AG09319 (cell line): ENCODE measurements at regions not wholly inside any gene's neighbourhood (a gene's known extent, or its start where the extent isn't known, plus 50 kb on each side); places are given as distances from the start of the nearest gene placed in this dataset.

Experiments
- DNase-seq: peaks from one replicate; pipeline ENCODE4 v3.0.0-alpha.2; 2010; ENCODE audit warnings: low read depth; ENCODE audit errors: extremely low read depth
- TF ChIP-seq, protein P1 (sequence below): IDR thresholded peaks from 2 replicates; pipeline ENCODE4 v1.5.1; 2011; ENCODE audit warnings: low read depth, mild to moderate bottlenecking, inconsistent platforms, low read length, moderate library complexity

DNA sequence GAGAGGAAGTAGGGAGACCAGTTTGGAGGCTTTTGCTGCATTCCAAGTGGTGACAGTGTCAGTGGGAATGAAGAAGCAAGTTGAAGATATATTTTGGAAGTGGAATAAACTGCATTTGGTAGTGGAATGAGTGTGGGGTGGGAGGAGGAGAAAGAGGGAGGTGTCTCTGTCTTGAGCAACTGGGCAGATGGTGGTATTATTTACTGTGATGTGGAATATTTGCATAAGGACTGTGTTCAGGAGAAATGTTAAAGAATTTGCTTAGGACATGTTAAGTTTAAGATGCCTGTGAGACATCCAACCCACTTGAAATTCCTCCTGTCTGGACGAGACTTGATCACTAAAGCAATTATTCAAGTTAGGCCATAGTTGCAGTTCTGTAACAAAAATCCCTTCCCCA, 448.9 kb upstream of the AMOT start:
- TF ChIP-seq, protein P1, sequence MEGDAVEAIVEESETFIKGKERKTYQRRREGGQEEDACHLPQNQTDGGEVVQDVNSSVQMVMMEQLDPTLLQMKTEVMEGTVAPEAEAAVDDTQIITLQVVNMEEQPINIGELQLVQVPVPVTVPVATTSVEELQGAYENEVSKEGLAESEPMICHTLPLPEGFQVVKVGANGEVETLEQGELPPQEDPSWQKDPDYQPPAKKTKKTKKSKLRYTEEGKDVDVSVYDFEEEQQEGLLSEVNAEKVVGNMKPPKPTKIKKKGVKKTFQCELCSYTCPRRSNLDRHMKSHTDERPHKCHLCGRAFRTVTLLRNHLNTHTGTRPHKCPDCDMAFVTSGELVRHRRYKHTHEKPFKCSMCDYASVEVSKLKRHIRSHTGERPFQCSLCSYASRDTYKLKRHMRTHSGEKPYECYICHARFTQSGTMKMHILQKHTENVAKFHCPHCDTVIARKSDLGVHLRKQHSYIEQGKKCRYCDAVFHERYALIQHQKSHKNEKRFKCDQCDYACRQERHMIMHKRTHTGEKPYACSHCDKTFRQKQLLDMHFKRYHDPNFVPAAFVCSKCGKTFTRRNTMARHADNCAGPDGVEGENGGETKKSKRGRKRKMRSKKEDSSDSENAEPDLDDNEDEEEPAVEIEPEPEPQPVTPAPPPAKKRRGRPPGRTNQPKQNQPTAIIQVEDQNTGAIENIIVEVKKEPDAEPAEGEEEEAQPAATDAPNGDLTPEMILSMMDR = no peak

DNA sequence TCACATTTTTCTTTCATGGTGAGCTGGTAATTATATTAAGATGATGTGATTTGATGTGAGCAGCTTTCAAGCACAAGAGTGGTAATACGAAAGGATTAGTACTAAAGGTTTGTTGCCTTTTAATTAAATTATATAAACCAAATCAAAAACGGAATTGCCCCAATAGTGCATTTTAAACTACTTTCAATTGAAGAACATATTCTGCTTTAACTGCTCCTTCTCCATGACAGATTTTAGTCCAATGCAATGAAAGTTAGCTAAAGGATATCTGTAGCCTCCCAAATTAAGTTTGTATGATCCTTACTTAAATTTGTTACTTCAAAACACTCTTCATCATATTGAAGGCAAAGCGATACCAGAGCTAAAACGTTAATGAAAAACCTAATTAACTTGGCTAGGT, 447.1 kb upstream of the AMOT start:
- TF ChIP-seq, protein P1 = no peak
- no peak for DNase-seq

More for the DNA sequence above, 448.9 kb upstream of the AMOT start:
- DNase-seq = no peak

- TF ChIP-seq, protein P1 = no peak
- no peak for DNase-seq
Observed at GRCh38 chrX:113275804-113276203, 435.2 kb upstream of the AMOT start.

DNA sequence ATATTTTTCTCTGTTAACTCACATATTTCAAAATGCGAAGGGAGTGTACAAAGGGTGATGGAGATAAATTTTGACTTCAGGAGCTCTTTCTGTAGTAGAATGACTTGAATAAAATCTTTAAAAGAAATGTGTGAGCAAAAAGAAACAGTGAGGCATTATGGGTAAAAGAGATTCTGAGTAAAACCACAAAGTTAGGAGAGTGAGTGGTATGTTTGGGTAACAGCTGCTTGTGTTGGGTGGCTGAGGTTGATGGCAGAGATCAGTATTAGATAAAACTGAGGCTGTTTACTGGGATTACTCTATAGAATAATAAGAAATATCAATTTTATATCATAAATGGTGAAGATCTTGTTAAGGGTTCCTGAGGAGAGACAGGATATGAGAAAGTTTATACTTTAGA, 434.2 kb upstream of the AMOT start:
- no peak for DNase-seq
- TF ChIP-seq, protein P1 = no peak

- TF ChIP-seq, protein P1 = no peak
- DNase-seq = no peak
Observed at GRCh38 chrX:113274345-113274744, 433.7 kb upstream of the AMOT start.

- TF ChIP-seq, protein P1 = no peak
- DNase-seq = no peak
Observed at GRCh38 chrX:113269203-113269602, 428.6 kb upstream of the AMOT start.

GRCh38 chrX:113260474-113260873, 419.8 kb upstream of the AMOT start:
- no peak for DNase-seq

More at GRCh38 chrX:113260474-113260873, 419.8 kb upstream of the AMOT start:
- TF ChIP-seq, protein P1 = peak; percentile 22
